Medulla oblongata (tissue), 1 donor: ENCODE measurements at regions not wholly inside any gene's neighbourhood (a gene's known extent, or its start where the extent isn't known, plus 50 kb on each side); places are given as distances from the start of the nearest gene placed in this dataset.
"Not testable (repeated sequence)": the region's sequence is repeated elsewhere in the genome, so short reads cannot be mapped to it uniquely, and the experiment has no call there.

Experiments
- DNase-seq: peaks from one replicate; pipeline ENCODE4 v3.0.0-alpha.2; 2015; ENCODE audit errors: extremely low spot score

GRCh38 chr12:131229426-131230339 is 276.0 kb downstream of the ADGRD1 start:
- no peak for DNase-seq

GRCh38 chr12:131230340-131231031 is 276.8 kb downstream of the ADGRD1 start:
- DNase-seq: no peak

DNA sequence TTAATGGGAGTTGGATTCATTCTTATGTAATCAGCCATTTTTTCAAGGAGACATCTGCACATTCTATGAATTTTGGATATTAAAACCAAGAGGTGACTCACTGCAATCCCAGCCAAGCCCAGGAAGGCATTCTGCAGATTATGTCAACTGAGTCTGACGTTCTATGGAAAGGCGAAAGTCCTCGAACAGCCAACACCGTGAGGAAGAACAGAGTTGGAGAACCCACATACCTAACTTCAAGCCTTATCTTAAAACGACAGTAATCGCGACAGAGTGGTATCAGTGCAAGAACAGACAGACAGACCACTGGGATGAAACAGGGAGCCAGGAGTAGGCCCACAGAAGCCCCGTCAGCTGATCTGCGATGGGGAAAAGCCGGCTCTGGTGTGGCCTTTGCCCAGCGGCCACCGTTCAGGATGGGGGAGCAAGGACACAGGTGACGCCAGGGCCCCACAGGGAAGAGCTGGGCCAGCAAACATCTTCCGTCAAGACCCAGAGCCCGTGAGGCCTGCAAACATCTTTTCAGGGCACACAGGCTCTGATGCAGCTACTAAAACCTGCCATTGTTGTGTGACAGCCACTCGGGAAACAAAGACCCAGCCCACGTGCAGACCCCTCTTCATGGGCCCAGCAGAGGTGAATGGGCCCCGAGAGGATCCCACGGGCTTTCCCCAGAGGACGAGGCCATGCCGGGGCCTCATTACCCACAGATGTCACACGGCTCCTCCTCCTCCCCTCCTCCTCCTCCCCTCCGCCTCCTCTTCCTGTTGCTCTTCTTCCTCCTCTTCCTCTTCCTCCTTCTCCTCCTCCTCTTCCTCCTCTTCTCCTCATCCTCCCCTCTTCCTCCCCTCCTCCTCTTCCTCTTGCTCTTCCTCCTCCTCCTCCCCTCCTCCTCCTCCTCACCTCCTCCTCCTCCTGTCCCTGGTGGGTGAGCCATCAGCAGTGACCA is 277.6 kb downstream of the ADGRD1 start:
- DNase-seq: no peak

GRCh38 chr12:131232036-131232435 is 278.3 kb downstream of the ADGRD1 start:
- DNase-seq: no peak

- DNase-seq: not testable (repeated sequence)
Measured at GRCh38 chr12:131232872-131233271, 279.2 kb downstream of the ADGRD1 start.

DNA sequence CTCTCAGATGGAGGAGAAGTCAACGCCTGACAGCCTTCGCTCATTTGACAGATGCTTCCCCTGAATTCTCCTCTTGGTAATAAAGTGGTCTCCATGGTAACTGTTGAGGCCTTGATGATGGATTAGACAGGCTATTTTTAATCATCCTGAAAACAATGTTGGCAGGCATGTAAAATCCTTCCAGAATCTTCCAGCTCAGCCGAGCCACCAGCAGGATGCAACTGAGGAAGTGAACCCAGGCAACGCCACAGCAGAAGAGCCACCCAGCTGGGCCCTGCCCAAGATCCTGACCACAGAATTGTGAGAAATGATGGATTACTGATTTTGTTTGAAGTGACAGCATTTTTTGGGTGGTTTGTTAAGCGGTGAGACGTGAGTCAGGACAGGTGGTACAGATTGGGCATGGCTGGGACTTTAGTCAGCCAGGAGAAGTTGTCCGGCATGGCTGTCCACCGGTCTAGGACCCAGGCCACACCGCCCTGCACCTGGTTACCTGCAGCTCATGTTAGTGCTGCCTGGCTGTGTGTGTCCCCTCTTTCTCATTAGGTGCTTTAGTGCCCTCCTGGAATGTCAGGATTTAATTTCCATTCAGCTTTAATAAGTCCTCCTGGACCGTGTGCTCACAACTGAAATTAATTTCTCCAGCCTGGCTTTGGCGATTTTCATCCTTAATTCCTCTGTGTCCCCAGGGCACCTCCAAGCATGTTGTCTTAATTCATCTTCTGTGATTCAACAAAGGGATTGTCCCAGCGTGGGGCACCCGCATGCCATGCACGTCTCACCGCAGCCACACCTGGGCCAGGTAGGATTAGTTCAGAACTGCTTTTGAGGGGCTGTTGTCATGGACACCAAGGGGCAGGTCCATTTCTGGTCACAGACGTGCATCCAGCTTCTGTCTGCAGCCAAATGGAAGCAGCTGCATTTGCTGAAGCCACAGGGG is 280.4 kb downstream of the ADGRD1 start:
- not testable (repeated sequence) for DNase-seq

- not testable (repeated sequence) for DNase-seq
Measured at GRCh38 chr12:131234841-131235271, 281.1 kb downstream of the ADGRD1 start.

- no peak for DNase-seq
Measured at GRCh38 chr12:131235871-131236271, 282.2 kb downstream of the ADGRD1 start.

DNA sequence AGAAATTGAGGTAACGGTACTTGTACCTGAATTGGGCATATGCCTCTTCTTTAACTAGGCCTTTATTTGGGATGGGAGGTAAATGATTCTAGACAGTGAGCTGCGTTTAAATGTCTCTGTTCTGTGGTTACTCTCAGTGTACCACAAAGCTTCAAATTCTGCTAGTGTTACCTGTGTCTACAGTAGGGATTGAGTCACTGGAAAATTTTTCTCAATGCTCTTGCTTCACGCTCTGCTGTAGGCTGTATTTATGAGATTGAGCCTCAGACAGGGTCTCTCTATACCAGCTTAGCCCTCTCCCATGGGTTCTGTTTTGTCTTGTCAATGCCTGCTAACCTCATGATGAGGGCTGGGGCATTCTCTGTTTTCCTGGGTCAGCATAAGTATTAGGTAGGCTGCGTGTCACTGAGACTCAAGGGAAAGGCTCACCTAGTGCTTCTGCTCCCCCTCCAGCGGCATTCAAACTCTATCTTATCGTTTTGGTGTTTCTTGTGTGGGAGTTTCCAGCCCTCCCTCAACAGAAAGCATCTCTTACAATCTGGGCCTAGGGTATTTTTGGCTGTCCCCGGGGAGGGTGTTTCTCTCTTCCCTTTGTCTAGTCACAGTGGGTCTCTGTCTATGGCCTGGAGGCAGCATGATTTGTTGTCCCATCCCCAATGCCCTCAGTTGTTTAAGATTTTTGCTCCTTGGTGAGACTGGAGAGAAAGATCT is 285.8 kb downstream of the ADGRD1 start:
- no peak for DNase-seq

DNA sequence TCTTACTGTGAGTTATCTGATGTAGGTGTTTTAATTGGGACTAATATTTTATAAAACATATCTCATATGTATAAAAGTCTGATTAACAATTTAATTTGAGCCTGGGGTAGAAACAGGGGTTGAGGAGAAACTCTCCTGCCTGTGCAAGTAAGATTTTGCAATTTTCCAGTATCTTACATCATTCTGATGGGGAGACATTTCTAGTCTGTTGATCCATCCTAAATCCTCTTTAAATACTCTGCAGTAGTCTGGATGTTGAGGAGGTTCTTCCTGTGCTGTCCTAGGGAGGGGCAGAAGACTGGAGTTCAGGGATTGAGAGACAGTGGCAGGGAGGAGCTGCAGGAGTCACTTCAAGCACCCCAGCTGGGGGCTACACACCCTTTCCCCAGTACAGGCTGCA is 287.8 kb downstream of the ADGRD1 start:
- no peak for DNase-seq

DNA sequence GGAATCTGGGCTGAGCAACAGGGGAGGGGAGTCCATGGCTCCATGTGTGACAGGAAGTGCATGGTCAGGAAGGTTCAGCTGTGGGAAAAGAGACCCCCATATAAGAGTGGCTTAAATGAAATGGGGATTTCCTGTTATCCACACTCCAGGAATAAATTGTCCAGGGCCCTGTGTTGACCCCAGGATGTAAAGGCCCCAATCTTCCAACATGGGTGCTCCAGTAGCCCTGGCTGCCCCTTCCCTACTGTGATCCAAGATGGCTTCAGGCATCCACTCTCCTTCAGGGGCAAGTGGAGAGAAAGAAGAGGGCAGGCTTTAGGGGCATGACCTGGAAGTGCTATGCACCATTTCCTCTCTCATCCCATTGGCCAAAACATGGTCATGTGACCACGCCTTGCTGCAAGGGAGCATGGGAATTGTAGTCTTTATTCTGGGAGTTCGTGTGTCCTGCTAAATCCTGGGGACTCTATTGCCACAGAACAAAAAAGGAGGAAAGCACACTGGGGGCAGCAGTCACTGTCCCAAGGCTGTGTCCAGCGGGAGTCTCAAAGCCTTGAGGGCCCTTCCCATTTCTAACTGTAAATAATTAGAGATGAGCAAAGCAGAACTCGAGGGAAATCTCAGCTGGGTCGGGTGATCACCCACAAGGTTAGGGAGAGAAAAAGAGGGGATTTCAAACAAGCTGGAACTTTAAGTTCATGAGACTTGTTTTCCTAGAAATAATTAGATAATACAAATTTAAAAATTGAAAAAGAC is 289.2 kb downstream of the ADGRD1 start:
- DNase-seq: no peak

- not testable (repeated sequence) for DNase-seq
Measured at GRCh38 chr12:131244157-131244688, 290.5 kb downstream of the ADGRD1 start.

GRCh38 chr12:131245161-131245560 is 291.5 kb downstream of the ADGRD1 start:
- DNase-seq: not testable (repeated sequence)

DNA sequence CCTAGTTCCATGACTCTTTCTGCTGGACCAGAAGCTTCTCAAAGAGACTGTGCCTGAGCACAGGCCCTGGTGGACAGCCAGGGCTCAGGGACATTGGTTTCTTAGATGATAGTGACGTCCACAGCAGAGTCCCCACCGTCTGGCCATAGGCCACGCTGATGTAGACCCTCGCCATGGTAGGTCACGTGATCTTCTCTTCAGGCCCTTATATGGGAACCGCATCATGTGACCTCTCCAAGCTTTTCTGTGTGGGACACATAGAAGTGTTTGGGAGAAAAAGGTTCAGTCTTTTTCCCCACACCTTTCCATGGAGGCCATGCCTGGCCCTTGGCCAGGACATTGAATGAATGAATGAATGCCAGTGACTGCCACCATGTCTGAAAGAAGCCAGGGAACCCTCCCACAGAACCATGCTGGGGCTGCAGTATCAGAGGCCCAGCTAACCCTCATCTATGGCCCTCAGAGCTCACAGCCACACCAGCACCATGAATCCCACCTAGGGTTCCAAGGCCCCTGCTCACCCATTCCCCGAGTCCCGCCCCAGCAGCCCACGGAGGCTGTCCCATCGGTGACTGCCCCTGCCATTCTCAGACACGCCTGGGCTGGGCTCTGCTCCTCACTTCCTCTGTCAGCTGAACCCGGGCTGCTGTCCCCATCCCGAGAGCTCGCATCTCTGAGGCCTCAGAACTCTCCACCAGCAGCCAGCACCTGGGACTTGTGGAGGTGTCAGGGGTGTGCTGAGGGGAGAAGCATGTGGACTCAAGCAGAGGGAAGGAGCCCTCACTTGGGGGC is 292.1 kb downstream of the ADGRD1 start:
- no peak for DNase-seq

- DNase-seq: not testable (repeated sequence)
Measured at GRCh38 chr12:131247026-131247725, 293.5 kb downstream of the ADGRD1 start.

GRCh38 chr12:131247875-131248274 is 294.2 kb downstream of the ADGRD1 start:
- not testable (repeated sequence) for DNase-seq

- DNase-seq: no peak
Measured at GRCh38 chr12:131249246-131250027, 295.7 kb downstream of the ADGRD1 start.
